Sigmoid colon (tissue), 6 donors: ENCODE measurements at regions not wholly inside any gene's neighbourhood (a gene's known extent, or its start where the extent isn't known, plus 50 kb on each side); places are given as distances from the start of the nearest gene placed in this dataset.

ENCODE experiments used
- DNase-seq: peaks from one replicate; pipeline ENCODE4 v3.0.0-alpha.2; 2019
- H3K27ac ChIP-seq, 4 donors: fragments of 200-600 bp; sonication (generic); one replicate each; pipeline ENCODE4 v1.5.1; 2016 to 2019; ENCODE audit warnings: mild to moderate bottlenecking in 1 of 4
- H3K27me3 ChIP-seq, 3 donors: fragments of 200-600 bp; sonication (generic); one replicate each; pipeline ENCODE4 v1.5.1; 2019; ENCODE audit warnings: mild to moderate bottlenecking in 1 of 3
- H3K36me3 ChIP-seq, 4 donors: fragments of 200-600 bp; sonication (generic); one replicate each; pipeline ENCODE4 v1.5.1; 2016 to 2019
- H3K4me1 ChIP-seq, 4 donors: fragments of 200-600 bp; sonication (generic); one replicate each; pipeline ENCODE4 v1.5.1; 2017 to 2019
- H3K4me3 ChIP-seq, 4 donors: fragments of 200-600 bp; sonication (generic); one replicate each; pipeline ENCODE4 v1.5.1; 2017 to 2019; ENCODE audit warnings: mild to moderate bottlenecking in 2 of 4, moderate library complexity in 1 of 4
- H3K9me3 ChIP-seq, 4 donors: fragments of 200-600 bp in 3 of 4; sonication (generic) in 3 of 4; one replicate each; pipeline versions ENCODE4 v1.5.1 to v1.6.1; 2013 to 2019
- CTCF ChIP-seq, 4 experiments: fragments of 450-650 bp in 3 of 4; fragments of 200-600 bp in 1 of 4; IDR thresholded peaks; one replicate each; pipeline ENCODE4 v1.5.1; 2016 to 2019; ENCODE audit warnings: antibody characterized with exemption in 4 of 4, mild to moderate bottlenecking in 3 of 4, moderate library complexity in 2 of 4
- EP300 ChIP-seq, 4 donors: sonication (generic); formaldehyde crosslinking; IDR thresholded peaks; one replicate each; pipeline ENCODE4 v1.6.1; 2017; ENCODE audit warnings: antibody characterized with exemption in 4 of 4
- POLR2A ChIP-seq, 2 donors: fragments of 450-650 bp; IDR thresholded peaks; one replicate each; pipeline ENCODE4 v1.6.1; 2016; ENCODE audit warnings: antibody characterized with exemption in 2 of 2, mild to moderate bottlenecking in 2 of 2, moderate library complexity in 2 of 2
- POLR2AphosphoS5 ChIP-seq, 4 donors: sonication (generic); formaldehyde crosslinking; IDR thresholded peaks; one replicate each; pipeline ENCODE4 v1.6.1; 2017; ENCODE audit warnings: antibody characterized with exemption in 4 of 4
- WGBS, 2 donors: extraction: QIAGEN DNeasy Blood & Tissue Kit; methylation state at CpG; one replicate each; pipeline ENCODE4 v1.1.7; 2013; 5-methylcytosine and 5-hydroxymethylcytosine counted together
- intact Hi-C: fragments of 100-400 bp; cut with DNase I; formaldehyde crosslinking; loops from one replicate; pipeline ENCODE4 v1.15.1; 2023
- donor health status: healthy with polysubstance abuse.
- donor health status: healthy.

GRCh38 chr1:3986686-3987218, 86.7 kb upstream of the C1orf174 start:
- Histone ChIP-seq H3K9me3 (no peaks in the 10 kb centered on the region), H3K27me3 (peaks cover 0 to 19% (median 0%) of the 10 kb centered on the region in 3 donors), H3K4me3 (no peak overlapping the region), H3K27ac (no peak overlapping the region), H3K36me3 (no peaks in the 10 kb centered on the region), H3K4me1 (no peaks in the 10 kb centered on the region)
- WGBS, 2 donors, result 82 to 86% methylated on average over 13 of the region's 13 CpGs
- intact Hi-C loops, result no loop called here
- DNase-seq, result no peak
- TF ChIP-seq EP300 (IDR thresholded peaks at IDR 0.05) (no peak), CTCF (IDR thresholded peaks at IDR 0.05) (no peak), POLR2A (IDR thresholded peaks at IDR 0.05) (no peak), POLR2AphosphoS5 (IDR thresholded peaks at IDR 0.05) (no peak)

GRCh38 chr1:3987669-3988235, 87.7 kb upstream of the C1orf174 start:
- Histone ChIP-seq H3K4me1 (no peaks in the 10 kb centered on the region), H3K27me3 (peaks cover 0 to 9% (median 0%) of the 10 kb centered on the region in 3 donors), H3K27ac (no peak overlapping the region), H3K4me3 (no peak overlapping the region), H3K9me3 (no peaks in the 10 kb centered on the region), H3K36me3 (no peaks in the 10 kb centered on the region)
- DNase-seq, result no peak
- no peak for TF ChIP-seq EP300 (IDR thresholded peaks at IDR 0.05)
- no peak for TF ChIP-seq CTCF (IDR thresholded peaks at IDR 0.05)
- no peak for TF ChIP-seq POLR2AphosphoS5 (IDR thresholded peaks at IDR 0.05)
- TF ChIP-seq POLR2A (IDR thresholded peaks at IDR 0.05), result no peak
- intact Hi-C loops, result no loop called here
- 58 to 73% methylated on average over 2 of the region's 2 CpGs for WGBS, 2 donors

- DNase-seq, result no peak
- H3K36me3 ChIP-seq, result no peaks in the 10 kb centered on the region
- no peaks in the 10 kb centered on the region for H3K4me1 ChIP-seq
- TF ChIP-seq EP300 (IDR thresholded peaks at IDR 0.05), result no peak
- no peak for TF ChIP-seq POLR2A (IDR thresholded peaks at IDR 0.05)
- peaks cover 0 to 4% (median 0%) of the 10 kb centered on the region in 3 donors for H3K27me3 ChIP-seq
- H3K4me3 ChIP-seq, result no peak overlapping the region
- no peaks in the 10 kb centered on the region for H3K9me3 ChIP-seq
- no peak overlapping the region for H3K27ac ChIP-seq
- WGBS, 2 donors, result 85 to 91% methylated on average over 7 of the region's 7 CpGs
- intact Hi-C loops, result no loop called here
Measured at GRCh38 chr1:3988431-3988830, 88.4 kb upstream of the C1orf174 start.

GRCh38 chr1:3989465-3989864, 89.4 kb upstream of the C1orf174 start:
- Histone ChIP-seq H3K4me1 (no peaks in the 10 kb centered on the region), H3K4me3 (no peak overlapping the region), H3K36me3 (no peaks in the 10 kb centered on the region), H3K27ac (no peak overlapping the region), H3K9me3 (no peaks in the 10 kb centered on the region), H3K27me3 (peaks cover 0 to 4% (median 0%) of the 10 kb centered on the region in 3 donors)
- intact Hi-C loops, result no loop called here
- no peak for DNase-seq
- TF ChIP-seq EP300 (IDR thresholded peaks at IDR 0.05), result no peak
- TF ChIP-seq POLR2AphosphoS5 (IDR thresholded peaks at IDR 0.05), result no peak
- no peak for TF ChIP-seq CTCF (IDR thresholded peaks at IDR 0.05)
- TF ChIP-seq POLR2A (IDR thresholded peaks at IDR 0.05), result no peak
- 94 to 95% methylated on average over 2 of the region's 2 CpGs for WGBS, 2 donors

- Histone ChIP-seq H3K9me3 (no peaks in the 10 kb centered on the region), H3K4me3 (no peak overlapping the region), H3K27ac (no peak overlapping the region), H3K4me1 (no peaks in the 10 kb centered on the region), H3K27me3 (peaks cover 0 to 4% (median 0%) of the 10 kb centered on the region in 3 donors), H3K36me3 (no peaks in the 10 kb centered on the region)
- no peak for DNase-seq
- TF ChIP-seq CTCF (IDR thresholded peaks at IDR 0.05) (no peak), POLR2A (IDR thresholded peaks at IDR 0.05) (no peak), POLR2AphosphoS5 (IDR thresholded peaks at IDR 0.05) (no peak), EP300 (IDR thresholded peaks at IDR 0.05) (no peak)
- 90 to 94% methylated on average over 2 of the region's 2 CpGs for WGBS, 2 donors
- intact Hi-C loops, result no loop called here
Measured at GRCh38 chr1:3992103-3992556, 92.1 kb upstream of the C1orf174 start.
